ENCODE measurements at regions not wholly inside any gene's neighbourhood (a gene's known extent, or its start where the extent isn't known, plus 50 kb on each side); places are given as distances from the start of the nearest gene placed in this dataset.

- TF ChIP-seq EZH2 (IDR thresholded peaks at IDR 0.05) (no peak), POLR2AphosphoS5 (IDR thresholded peaks at IDR 0.05; ENCODE audit: borderline replicate concordance, low read depth, low read length) (no peak)
Observed at GRCh38 chr7:131943211-131943610, 386.8 kb upstream of the PODXL start.
